GM12878 (cell line): ENCODE measurements at regions not wholly inside any gene's neighbourhood (a gene's known extent, or its start where the extent isn't known, plus 50 kb on each side); places are given as distances from the start of the nearest gene placed in this dataset.

ENCODE experiments used
- ATAC-seq: fragments of 200-7000 bp; cut with Tn5 transposase; 3 replicates; pipeline ENCODE4 v1.9.1; 2020; ENCODE audit warnings: mild to moderate bottlenecking, moderate library complexity
- BruUV-seq: library from RNA; stranded (reverse); fragments of 400-500 nt; replicated peaks from 2 replicates; lab custom pipeline; 2021; lab: Mats Ljungman, UMichigan
- CTCF ChIA-PET: fragments of 300-600 bp; sonication (Branson Sonifier 250); formaldehyde crosslinking; extraction: SDS; loops from one replicate; lab custom pipeline; 2021; ENCODE audit warnings: inconsistent platforms; lab: Yijun Ruan, JAX
- POLR2A ChIA-PET: fragments of 350-600 bp; formaldehyde crosslinking; extraction: SDS; loops from one replicate; lab custom pipeline; 2021; ENCODE audit warnings: inconsistent platforms; lab: Charles Lee
- RAD21 ChIA-PET: fragments of 300-600 bp; sonication (Branson Sonifier 250); formaldehyde crosslinking; loops from one replicate; lab custom pipeline; 2023; ENCODE audit warnings: antibody characterized with exemption; ENCODE audit not compliant: unreplicated experiment; lab: Charles Lee
- SMC1A ChIA-PET: fragments of 300-600 bp; sonication (Branson Sonifier 250); formaldehyde crosslinking; loops from one replicate; lab custom pipeline; 2023; ENCODE audit not compliant: unreplicated experiment, uncharacterized antibody; lab: Charles Lee
- DNase-seq: peaks from one replicate; pipeline ENCODE4 v3.0.0-alpha.2; 2011; ENCODE audit warnings: low read depth, low spot score
- FAIRE-seq: peaks from 3 replicates; lab custom pipeline; 2011; peaks lifted over from hg19 to GRCh38; lab: Jason Lieb, UNC
- H2AFZ ChIP-seq: 2 replicates; pipeline ENCODE4 v1.6.0; 2011; ENCODE audit warnings: low read depth, low read length, control low read depth; ENCODE audit not compliant: control insufficient read depth
- H3K27ac ChIP-seq: 2 replicates; pipeline ENCODE4 v1.5.1; 2011; ENCODE audit warnings: control low read depth; ENCODE audit not compliant: control insufficient read depth, insufficient read depth
- H3K27me3 ChIP-seq, 2 experiments: replicated peaks in 1 of 2; 2 replicates each; pipeline versions ENCODE4 v1.6.0 to v1.6.1; 2011; ENCODE audit warnings: low read length in 1 of 2; ENCODE audit not compliant: control insufficient read depth in 2 of 2, insufficient read depth in 2 of 2
- H3K36me3 ChIP-seq, 2 experiments: 2 replicates each; pipeline ENCODE4 v1.5.1; 2011; ENCODE audit warnings: low read length in 1 of 2; ENCODE audit not compliant: control insufficient read depth in 2 of 2, insufficient read depth in 2 of 2
- H3K4me1 ChIP-seq: 2 replicates; pipeline ENCODE4 v1.6.1; 2011; ENCODE audit warnings: mild to moderate bottlenecking, low read length, moderate library complexity, mixed read lengths; ENCODE audit not compliant: control insufficient read depth, insufficient read depth
- H3K4me2 ChIP-seq: 2 replicates; pipeline ENCODE4 v1.6.0; 2011; ENCODE audit warnings: control low read depth; ENCODE audit not compliant: control insufficient read depth, insufficient read depth
- H3K4me3 ChIP-seq: fragments of 200-600 bp; sonication (generic); 2 replicates; pipeline ENCODE4 v1.5.1; 2016
- H3K79me2 ChIP-seq: 2 replicates; pipeline ENCODE4 v1.6.0; 2011; ENCODE audit warnings: low read length; ENCODE audit not compliant: control insufficient read depth, insufficient read depth
- H3K9ac ChIP-seq: 2 replicates; pipeline ENCODE4 v1.8.0; 2011; ENCODE audit warnings: low read length, control low read depth, mixed read lengths; ENCODE audit not compliant: control insufficient read depth, insufficient read depth
- H3K9me3 ChIP-seq: replicated peaks from 3 replicates; pipeline ENCODE4 v1.5.1; 2011; ENCODE audit warnings: mild to moderate bottlenecking, low read length; ENCODE audit not compliant: control insufficient read depth, insufficient read depth
- H4K20me1 ChIP-seq: 2 replicates; pipeline ENCODE4 v1.6.0; 2011; ENCODE audit not compliant: control insufficient read depth, insufficient read depth
- BCL11A ChIP-seq: IDR thresholded peaks from 2 replicates; pipeline ENCODE4 v1.6.1; 2011; ENCODE audit warnings: low read depth, low read length
- BHLHE40 ChIP-seq, 2 experiments: fragments of 450-650 bp in 1 of 2; IDR thresholded peaks; 2 replicates each; pipeline ENCODE4 v1.6.1; 2011 to 2017; ENCODE audit warnings: low read depth in 2 of 2, borderline replicate concordance in 1 of 2, improper control_type of control experiment in 1 of 2, low read length in 1 of 2, mild to moderate bottlenecking in 1 of 2
- CBX3 ChIP-seq: fragments of 200-600 bp; sonication (generic); IDR thresholded peaks from 2 replicates; pipeline ENCODE4 v1.6.1; 2016; ENCODE audit warnings: low read depth, borderline replicate concordance
- CEBPB ChIP-seq, 2 experiments: fragments of 150-350 bp in 1 of 2; IDR thresholded peaks; 2 replicates each; pipeline ENCODE4 v1.6.1; 2012 to 2014; ENCODE audit warnings: low read depth in 2 of 2, low read length in 2 of 2, borderline replicate concordance in 1 of 2, inconsistent platforms in 1 of 2
- HCFC1 ChIP-seq: fragments of 150-350 bp; IDR thresholded peaks from 2 replicates; pipeline ENCODE4 v1.6.1; 2014; ENCODE audit warnings: low read length
- HDAC6 ChIP-seq: fragments of 200-600 bp; sonication (generic); IDR thresholded peaks from one replicate; pipeline ENCODE4 v1.8.0; 2017; ENCODE audit warnings: antibody characterized with exemption; ENCODE audit not compliant: unreplicated experiment
- MEF2A ChIP-seq: IDR thresholded peaks from 2 replicates; pipeline ENCODE4 v1.6.1; 2011; ENCODE audit warnings: low read depth, mild to moderate bottlenecking, low read length, moderate library complexity; ENCODE audit not compliant: insufficient read depth
- MTA2 ChIP-seq: fragments of 450-650 bp; IDR thresholded peaks from 2 replicates; pipeline ENCODE4 v1.6.1; 2016; ENCODE audit warnings: low read depth, mild to moderate bottlenecking, moderate library complexity
- NRF1 ChIP-seq: conservative IDR thresholded peaks from 2 replicates; pipeline ENCODE4 v1.6.1; 2011; ENCODE audit warnings: mild to moderate bottlenecking, low read depth, low read length, improper control_type of control experiment
- SMAD1 ChIP-seq: fragments of 450-650 bp; IDR thresholded peaks from 2 replicates; pipeline ENCODE4 v1.6.1; 2018; ENCODE audit warnings: mild to moderate bottlenecking, low read depth; ENCODE audit not compliant: partially characterized antibody
- WGBS: methylation state at CpG from one replicate; pipeline ENCODE4 v1.1.6; 2016; ENCODE audit warnings: low lambda C conversion rate; ENCODE audit not compliant: insufficient replicate concordance, insufficient coverage; ENCODE audit errors: missing lambda C conversion rate; 5-methylcytosine and 5-hydroxymethylcytosine counted together
- in situ Hi-C: fragments of 300-500 bp; cut with MboI; formaldehyde crosslinking; loops from 9 replicates; pipeline ENCODE4 v1.14.3; 2018; ENCODE audit warnings: mixed read lengths
- intact Hi-C: fragments of 100-400 bp; cut with micrococcal nuclease; formaldehyde crosslinking; loops from one replicate; pipeline ENCODE4 v1.14.2; 2022; ENCODE audit not compliant: unreplicated experiment
- TF ChIP-seq, protein P1 (sequence below): fragments of 450-650 bp; formaldehyde crosslinking; IDR thresholded peaks from 2 replicates; pipeline ENCODE4 v1.4.0; 2020; ENCODE audit warnings: mild to moderate bottlenecking, moderate library complexity
- TF ChIP-seq, protein P2 (sequence below): fragments of 450-650 bp; IDR thresholded peaks from 2 replicates; pipeline ENCODE4 v1.6.1; 2017; ENCODE audit warnings: borderline replicate concordance
- TF ChIP-seq, protein P3 (sequence below): fragments of 450-650 bp; IDR thresholded peaks from 2 replicates; pipeline ENCODE4 v1.6.1; 2017; ENCODE audit warnings: antibody characterized with exemption, mild to moderate bottlenecking, moderate library complexity
- TF ChIP-seq, protein P4 (sequence below): IDR thresholded peaks from 2 replicates; pipeline ENCODE4 v1.6.1; 2011; ENCODE audit warnings: mild to moderate bottlenecking, low read depth, low read length, moderate library complexity; ENCODE audit not compliant: insufficient replicate concordance

DNA sequence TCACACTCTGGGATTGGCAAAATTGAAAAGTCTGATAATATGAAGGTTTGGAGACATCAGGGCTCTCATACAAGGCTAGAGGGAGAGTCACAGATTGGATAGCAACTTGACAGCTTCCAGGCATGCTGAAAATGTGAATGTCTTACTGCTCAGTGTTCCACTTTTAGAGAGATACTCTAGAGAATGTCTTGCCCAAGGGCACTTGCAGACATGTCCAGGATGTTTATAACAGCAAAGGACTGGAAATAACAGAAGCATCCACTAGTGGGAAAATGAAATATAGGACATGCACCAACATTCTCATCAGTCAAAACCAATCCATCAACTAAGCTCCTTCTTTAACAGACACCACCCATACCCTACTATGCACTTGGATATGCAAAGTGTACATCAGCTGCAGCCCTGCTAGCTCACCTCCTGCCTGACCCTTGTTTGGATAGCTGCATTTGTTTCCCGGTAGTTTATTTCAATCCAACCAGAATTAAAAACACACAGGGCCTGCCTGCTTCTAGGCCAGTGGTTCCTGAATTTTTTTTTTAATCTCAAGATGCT, 101.6 kb upstream of the ARHGEF3 start:
- H3K27me3 ChIP-seq = no peaks in the 10 kb centered on the region
- DNase-seq (no peak), FAIRE-seq (no peak), ATAC-seq (peak; percentile 9; the same call in 2 of the 3 replicates)
- POLR2A ChIA-PET = interaction anchor here (1.8 kb wide), 1 partner anchor 12 kb away, joined by 5 read pairs; no protein-coding TSS in a partner anchor
- H3K4me3 ChIP-seq = no peak overlapping the region
- RAD21 ChIA-PET = interaction anchor here (1.0 to 2.7 kb wide), 3 partner anchors 9 to 39 kb away, joined by 4 to 12 read pairs (median 6); no protein-coding TSS in a partner anchor
- H4K20me1 ChIP-seq = no peaks in the 10 kb centered on the region
- in situ Hi-C loops (no loop called here), intact Hi-C loops (no loop called here)
- H3K27ac ChIP-seq = no peak overlapping the region
- H3K36me3 ChIP-seq = no peaks in the 10 kb centered on the region
- no peaks in the 10 kb centered on the region for H3K9me3 ChIP-seq
- H3K4me1 ChIP-seq = peaks cover 27% of the 10 kb centered on the region
- CTCF ChIA-PET = interaction anchor here (0.6 to 2.2 kb wide), 4 partner anchors 12 to 47 kb away, joined by 3 to 10 read pairs (median 4); no protein-coding TSS in a partner anchor
- no peak overlapping the region for H2AFZ ChIP-seq
- SMC1A ChIA-PET = interaction anchor here (0.9 to 3.9 kb wide), 5 partner anchors 9 to 106 kb away, joined by 3 to 25 read pairs (median 3); no protein-coding TSS in a partner anchor
- BruUV-seq = no TSS peak
- TF ChIP-seq NRF1 = no peak
- TF ChIP-seq, protein P1, sequence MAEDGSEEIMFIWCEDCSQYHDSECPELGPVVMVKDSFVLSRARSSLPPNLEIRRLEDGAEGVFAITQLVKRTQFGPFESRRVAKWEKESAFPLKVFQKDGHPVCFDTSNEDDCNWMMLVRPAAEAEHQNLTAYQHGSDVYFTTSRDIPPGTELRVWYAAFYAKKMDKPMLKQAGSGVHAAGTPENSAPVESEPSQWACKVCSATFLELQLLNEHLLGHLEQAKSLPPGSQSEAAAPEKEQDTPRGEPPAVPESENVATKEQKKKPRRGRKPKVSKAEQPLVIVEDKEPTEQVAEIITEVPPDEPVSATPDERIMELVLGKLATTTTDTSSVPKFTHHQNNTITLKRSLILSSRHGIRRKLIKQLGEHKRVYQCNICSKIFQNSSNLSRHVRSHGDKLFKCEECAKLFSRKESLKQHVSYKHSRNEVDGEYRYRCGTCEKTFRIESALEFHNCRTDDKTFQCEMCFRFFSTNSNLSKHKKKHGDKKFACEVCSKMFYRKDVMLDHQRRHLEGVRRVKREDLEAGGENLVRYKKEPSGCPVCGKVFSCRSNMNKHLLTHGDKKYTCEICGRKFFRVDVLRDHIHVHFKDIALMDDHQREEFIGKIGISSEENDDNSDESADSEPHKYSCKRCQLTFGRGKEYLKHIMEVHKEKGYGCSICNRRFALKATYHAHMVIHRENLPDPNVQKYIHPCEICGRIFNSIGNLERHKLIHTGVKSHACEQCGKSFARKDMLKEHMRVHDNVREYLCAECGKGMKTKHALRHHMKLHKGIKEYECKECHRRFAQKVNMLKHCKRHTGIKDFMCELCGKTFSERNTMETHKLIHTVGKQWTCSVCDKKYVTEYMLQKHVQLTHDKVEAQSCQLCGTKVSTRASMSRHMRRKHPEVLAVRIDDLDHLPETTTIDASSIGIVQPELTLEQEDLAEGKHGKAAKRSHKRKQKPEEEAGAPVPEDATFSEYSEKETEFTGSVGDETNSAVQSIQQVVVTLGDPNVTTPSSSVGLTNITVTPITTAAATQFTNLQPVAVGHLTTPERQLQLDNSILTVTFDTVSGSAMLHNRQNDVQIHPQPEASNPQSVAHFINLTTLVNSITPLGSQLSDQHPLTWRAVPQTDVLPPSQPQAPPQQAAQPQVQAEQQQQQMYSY (CRISPR knock-in tag) = no peak
- TF ChIP-seq, protein P2, sequence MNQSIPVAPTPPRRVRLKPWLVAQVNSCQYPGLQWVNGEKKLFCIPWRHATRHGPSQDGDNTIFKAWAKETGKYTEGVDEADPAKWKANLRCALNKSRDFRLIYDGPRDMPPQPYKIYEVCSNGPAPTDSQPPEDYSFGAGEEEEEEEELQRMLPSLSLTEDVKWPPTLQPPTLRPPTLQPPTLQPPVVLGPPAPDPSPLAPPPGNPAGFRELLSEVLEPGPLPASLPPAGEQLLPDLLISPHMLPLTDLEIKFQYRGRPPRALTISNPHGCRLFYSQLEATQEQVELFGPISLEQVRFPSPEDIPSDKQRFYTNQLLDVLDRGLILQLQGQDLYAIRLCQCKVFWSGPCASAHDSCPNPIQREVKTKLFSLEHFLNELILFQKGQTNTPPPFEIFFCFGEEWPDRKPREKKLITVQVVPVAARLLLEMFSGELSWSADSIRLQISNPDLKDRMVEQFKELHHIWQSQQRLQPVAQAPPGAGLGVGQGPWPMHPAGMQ = no peak
- TF ChIP-seq, protein P3, sequence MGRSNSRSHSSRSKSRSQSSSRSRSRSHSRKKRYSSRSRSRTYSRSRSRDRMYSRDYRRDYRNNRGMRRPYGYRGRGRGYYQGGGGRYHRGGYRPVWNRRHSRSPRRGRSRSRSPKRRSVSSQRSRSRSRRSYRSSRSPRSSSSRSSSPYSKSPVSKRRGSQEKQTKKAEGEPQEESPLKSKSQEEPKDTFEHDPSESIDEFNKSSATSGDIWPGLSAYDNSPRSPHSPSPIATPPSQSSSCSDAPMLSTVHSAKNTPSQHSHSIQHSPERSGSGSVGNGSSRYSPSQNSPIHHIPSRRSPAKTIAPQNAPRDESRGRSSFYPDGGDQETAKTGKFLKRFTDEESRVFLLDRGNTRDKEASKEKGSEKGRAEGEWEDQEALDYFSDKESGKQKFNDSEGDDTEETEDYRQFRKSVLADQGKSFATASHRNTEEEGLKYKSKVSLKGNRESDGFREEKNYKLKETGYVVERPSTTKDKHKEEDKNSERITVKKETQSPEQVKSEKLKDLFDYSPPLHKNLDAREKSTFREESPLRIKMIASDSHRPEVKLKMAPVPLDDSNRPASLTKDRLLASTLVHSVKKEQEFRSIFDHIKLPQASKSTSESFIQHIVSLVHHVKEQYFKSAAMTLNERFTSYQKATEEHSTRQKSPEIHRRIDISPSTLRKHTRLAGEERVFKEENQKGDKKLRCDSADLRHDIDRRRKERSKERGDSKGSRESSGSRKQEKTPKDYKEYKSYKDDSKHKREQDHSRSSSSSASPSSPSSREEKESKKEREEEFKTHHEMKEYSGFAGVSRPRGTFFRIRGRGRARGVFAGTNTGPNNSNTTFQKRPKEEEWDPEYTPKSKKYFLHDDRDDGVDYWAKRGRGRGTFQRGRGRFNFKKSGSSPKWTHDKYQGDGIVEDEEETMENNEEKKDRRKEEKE = no peak
- TF ChIP-seq CBX3 = no peak
- no peak for TF ChIP-seq CEBPB (IDR thresholded peaks at IDR 0.05; ENCODE audit: borderline replicate concordance in 1 of 2, low read depth in 2 of 2, low read length in 2 of 2)
- TF ChIP-seq BCL11A = no peak
- TF ChIP-seq MTA2 = no peak
- TF ChIP-seq BHLHE40 (IDR thresholded peaks at IDR 0.05; ENCODE audit: borderline replicate concordance in 1 of 2, low read depth in 2 of 2, low read length in 1 of 2) = no peak
- TF ChIP-seq, protein P4, sequence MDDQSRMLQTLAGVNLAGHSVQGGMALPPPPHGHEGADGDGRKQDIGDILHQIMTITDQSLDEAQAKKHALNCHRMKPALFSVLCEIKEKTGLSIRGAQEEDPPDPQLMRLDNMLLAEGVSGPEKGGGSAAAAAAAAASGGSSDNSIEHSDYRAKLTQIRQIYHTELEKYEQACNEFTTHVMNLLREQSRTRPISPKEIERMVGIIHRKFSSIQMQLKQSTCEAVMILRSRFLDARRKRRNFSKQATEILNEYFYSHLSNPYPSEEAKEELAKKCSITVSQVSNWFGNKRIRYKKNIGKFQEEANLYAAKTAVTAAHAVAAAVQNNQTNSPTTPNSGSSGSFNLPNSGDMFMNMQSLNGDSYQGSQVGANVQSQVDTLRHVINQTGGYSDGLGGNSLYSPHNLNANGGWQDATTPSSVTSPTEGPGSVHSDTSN = no peak
- no peak for TF ChIP-seq HCFC1
- no peak for TF ChIP-seq SMAD1
- TF ChIP-seq HDAC6 = no peak
- TF ChIP-seq MEF2A = no peak
- H3K9ac ChIP-seq = no peak overlapping the region
- no peak overlapping the region for H3K4me2 ChIP-seq
- H3K79me2 ChIP-seq = no peaks in the 10 kb centered on the region
- WGBS = 92% methylated on average over 1 of the region's 1 CpG
